GM18517 (cell line): ENCODE measurements at regions not wholly inside any gene's neighbourhood (a gene's known extent, or its start where the extent isn't known, plus 50 kb on each side); places are given as distances from the start of the nearest gene placed in this dataset.

ENCODE experiments used
- ATAC-seq: cut with Tn5 transposase; IDR thresholded peaks from one replicate; pipeline ENCODE4 v1.9.1; 2021; ENCODE audit warnings: mild to moderate bottlenecking, moderate library complexity; ENCODE audit not compliant: unreplicated experiment

DNA sequence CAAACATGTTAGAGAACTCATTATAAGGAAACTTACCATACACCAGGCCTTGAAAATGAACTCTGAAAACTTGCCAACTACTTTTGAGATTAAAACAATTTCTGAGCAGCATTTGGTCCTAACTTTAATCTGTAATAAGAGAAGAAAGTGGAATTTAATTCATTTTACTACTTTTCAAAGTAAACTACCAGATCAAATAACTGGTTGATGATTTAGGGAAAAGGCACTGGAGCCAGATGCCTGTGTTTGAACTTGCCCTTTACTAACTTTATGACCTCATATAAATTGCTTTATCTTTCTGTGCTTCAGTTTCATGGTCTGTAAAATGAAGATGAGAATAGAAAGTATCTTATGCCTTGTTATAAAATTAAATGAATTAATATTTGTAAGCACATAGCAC is 159.9 kb upstream of the PCDH18 start:
- no peak for ATAC-seq

- no peak for ATAC-seq
Observed at GRCh38 chr4:137688651-137689050, 156.4 kb upstream of the PCDH18 start.

- ATAC-seq = no peak
Observed at GRCh38 chr4:137685357-137685756, 153.1 kb upstream of the PCDH18 start.

GRCh38 chr4:137681081-137681480 is 148.8 kb upstream of the PCDH18 start:
- ATAC-seq = no peak

- peak; percentile 68 for ATAC-seq
Observed at GRCh38 chr4:137678796-137679195, 146.5 kb upstream of the PCDH18 start.

DNA sequence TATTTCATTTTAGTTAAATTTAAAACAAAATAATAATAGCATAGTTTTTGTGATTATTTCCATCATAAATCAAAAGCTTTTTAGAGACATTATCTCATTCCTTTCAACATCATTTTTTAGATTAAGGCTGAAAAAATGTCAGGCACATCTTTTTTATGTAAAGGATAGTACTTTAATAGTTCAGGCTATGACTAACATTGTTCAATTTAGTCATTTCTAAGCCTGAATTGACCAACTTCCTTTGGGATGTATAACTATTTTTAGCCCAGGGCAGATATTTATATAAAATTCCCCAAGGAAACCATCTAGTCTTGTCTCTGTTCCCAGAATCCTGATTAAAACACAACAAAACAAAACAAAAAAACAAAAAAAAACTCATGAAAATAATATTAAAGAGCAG is 145.6 kb upstream of the PCDH18 start:
- ATAC-seq = no peak

DNA sequence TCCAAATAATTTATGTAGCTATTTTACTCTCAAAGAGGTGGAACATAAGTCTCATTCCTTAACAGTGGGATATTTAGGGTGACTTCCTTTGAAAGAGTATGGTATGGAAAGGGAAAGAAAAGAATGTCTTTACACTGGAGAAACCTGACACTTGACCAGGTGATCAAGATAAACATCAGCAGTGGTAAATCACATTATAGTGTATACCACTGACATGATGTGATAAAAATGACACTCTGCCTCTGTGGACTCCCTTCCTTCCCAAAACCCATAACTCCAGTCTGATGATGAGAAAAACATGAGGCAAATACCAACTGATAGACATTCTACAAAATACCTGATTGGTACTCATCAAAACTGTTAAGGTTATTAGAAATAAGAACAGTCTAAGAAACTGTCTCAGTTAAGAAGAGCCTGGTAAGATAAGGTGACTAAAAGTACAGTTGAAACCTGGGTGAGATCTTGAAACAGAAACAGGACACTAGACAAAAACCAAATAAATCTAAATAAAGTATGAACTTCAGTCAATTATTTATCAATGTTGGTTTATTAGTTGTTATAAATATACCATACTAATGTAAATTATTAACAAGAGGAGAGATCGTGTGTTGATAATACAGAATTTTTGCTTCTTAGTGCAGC is 144.2 kb upstream of the PCDH18 start:
- ATAC-seq = no peak

DNA sequence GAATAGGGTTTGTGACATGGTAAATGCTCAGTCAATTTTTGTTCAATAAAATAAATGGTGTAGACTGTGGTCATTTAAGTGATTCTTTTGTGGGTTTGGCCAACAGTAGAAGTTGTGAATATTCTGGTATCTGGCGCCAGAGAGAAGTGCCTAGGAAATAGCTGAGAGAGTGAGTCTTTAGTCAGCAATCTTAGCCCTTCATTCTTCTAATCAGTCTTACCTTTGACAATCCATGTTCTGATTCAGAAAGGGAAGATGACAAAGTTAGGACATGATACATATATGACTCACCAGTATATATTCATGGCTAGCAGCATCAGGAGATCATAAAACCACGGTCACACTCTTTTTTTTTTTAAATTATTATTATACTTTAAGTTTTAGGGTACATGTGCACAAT is 141.8 kb upstream of the PCDH18 start:
- no peak for ATAC-seq

- ATAC-seq = no peak
Observed at GRCh38 chr4:137668885-137669545, 136.7 kb upstream of the PCDH18 start.

- no peak for ATAC-seq
Observed at GRCh38 chr4:137664416-137664815, 132.1 kb upstream of the PCDH18 start.

DNA sequence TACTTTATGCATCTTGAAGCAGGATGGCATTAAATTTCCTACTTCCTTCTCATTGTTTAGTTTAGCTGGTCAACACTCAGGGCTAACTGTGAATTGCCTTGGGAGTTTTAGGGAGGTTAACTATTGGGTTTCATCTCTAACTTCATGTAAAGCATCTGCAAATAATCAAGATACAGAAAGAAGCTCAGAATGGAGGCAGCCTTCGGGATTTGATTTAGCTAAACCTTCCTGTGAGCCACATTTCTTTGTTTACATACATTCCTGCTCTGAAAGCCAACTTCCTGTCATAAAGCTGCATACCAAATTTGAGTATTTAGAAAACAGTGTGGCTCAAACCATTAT is 131.7 kb upstream of the PCDH18 start:
- no peak for ATAC-seq

GRCh38 chr4:137663251-137664045 is 131.2 kb upstream of the PCDH18 start:
- no peak for ATAC-seq

GRCh38 chr4:137661693-137662092 is 129.4 kb upstream of the PCDH18 start:
- ATAC-seq = no peak

- ATAC-seq = no peak
Observed at GRCh38 chr4:137660211-137660610, 127.9 kb upstream of the PCDH18 start.

GRCh38 chr4:137659431-137659830 is 127.1 kb upstream of the PCDH18 start:
- no peak for ATAC-seq

GRCh38 chr4:137656661-137657060 is 124.4 kb upstream of the PCDH18 start:
- ATAC-seq = no peak

GRCh38 chr4:137655302-137655701 is 123.0 kb upstream of the PCDH18 start:
- ATAC-seq = no peak

GRCh38 chr4:137651128-137651527 is 118.8 kb upstream of the PCDH18 start:
- no peak for ATAC-seq

GRCh38 chr4:137649711-137650450 is 117.6 kb upstream of the PCDH18 start:
- no peak for ATAC-seq

DNA sequence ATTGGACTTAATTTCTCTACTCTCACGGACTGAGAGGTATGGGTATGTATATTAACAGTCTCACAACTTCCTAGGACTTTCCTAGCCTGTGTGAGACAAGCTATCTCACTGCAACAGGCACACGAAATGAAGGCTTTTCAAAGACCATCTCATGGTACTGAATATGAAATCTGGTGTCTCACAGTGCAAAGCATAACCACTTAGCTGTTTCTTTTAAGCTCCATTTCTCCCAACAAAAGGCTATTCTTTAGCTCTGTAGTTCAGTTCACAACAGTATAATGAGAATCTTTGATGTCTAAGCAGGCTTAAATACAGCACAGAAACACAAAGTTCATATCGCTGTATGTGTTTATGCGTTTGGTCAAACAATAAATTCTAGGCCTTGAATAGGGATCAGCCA is 116.2 kb upstream of the PCDH18 start:
- ATAC-seq = no peak

DNA sequence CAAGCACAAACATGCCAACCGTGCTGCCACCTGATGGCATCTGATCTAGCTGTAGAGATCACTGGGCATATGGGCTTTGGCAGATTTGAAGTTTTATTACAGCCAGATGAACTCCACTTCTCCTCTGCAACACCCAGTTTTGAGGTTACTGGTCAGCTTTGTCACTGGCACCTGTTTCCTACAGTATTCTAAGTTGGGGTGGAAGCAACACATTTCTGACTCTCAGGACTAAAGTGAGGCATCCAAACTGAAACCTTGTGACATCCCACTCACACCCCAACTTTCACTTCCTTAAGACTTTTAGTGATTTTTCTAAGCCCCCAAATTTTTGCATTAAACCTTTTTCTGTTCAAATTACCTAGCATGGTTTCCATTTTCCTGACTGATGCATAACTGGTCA is 115.1 kb upstream of the PCDH18 start:
- peak; percentile 94 for ATAC-seq
